Ovary (tissue), 3 donors: ENCODE measurements at regions not wholly inside any gene's neighbourhood (a gene's known extent, or its start where the extent isn't known, plus 50 kb on each side); places are given as distances from the start of the nearest gene placed in this dataset.

ENCODE experiments used
- EP300 ChIP-seq: sonication (generic); formaldehyde crosslinking; IDR thresholded peaks from one replicate; pipeline ENCODE4 v1.6.1; 2017; ENCODE audit warnings: antibody characterized with exemption
- POLR2A ChIP-seq: fragments of 450-650 bp; IDR thresholded peaks from one replicate; pipeline ENCODE4 v1.6.1; 2017; ENCODE audit warnings: antibody characterized with exemption, mild to moderate bottlenecking, moderate library complexity
- TF ChIP-seq, protein P1 (sequence below), 3 donors: fragments of 450-650 bp in 2 of 3; fragments of 200-600 bp in 1 of 3; IDR thresholded peaks; one replicate each; pipeline versions ENCODE4 v1.5.1 to v1.8.0; 2016 to 2022; ENCODE audit warnings: antibody characterized with exemption in 3 of 3, mild to moderate bottlenecking in 1 of 3
- donor health status: DM: no; HTN: no; CAD: no.

DNA sequence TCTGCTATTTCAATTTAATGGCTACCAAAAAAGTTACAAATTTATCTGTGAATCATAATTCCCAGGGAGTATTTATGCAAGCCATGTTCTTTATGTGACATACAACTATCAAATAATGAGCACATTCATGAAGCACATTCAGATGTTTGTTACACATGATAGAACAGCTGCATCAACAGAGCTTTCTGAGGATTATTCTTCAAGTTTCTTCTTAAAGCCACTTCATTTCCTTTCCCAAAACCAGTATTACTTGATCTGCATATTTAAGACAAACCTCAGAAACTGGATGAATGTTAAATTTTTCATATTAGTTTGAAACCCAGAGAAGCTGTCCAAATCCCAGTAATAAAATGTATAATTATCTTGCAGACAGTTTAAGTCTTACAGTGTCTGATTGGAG is 73.6 kb upstream of the SOX5 start:
- TF ChIP-seq, protein P1, sequence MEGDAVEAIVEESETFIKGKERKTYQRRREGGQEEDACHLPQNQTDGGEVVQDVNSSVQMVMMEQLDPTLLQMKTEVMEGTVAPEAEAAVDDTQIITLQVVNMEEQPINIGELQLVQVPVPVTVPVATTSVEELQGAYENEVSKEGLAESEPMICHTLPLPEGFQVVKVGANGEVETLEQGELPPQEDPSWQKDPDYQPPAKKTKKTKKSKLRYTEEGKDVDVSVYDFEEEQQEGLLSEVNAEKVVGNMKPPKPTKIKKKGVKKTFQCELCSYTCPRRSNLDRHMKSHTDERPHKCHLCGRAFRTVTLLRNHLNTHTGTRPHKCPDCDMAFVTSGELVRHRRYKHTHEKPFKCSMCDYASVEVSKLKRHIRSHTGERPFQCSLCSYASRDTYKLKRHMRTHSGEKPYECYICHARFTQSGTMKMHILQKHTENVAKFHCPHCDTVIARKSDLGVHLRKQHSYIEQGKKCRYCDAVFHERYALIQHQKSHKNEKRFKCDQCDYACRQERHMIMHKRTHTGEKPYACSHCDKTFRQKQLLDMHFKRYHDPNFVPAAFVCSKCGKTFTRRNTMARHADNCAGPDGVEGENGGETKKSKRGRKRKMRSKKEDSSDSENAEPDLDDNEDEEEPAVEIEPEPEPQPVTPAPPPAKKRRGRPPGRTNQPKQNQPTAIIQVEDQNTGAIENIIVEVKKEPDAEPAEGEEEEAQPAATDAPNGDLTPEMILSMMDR (IDR thresholded peaks at IDR 0.05): no peak
- TF ChIP-seq POLR2A (no peak), EP300 (no peak)
